ENCODE measurements at regions not wholly inside any gene's neighbourhood (a gene's known extent, or its start where the extent isn't known, plus 50 kb on each side); places are given as distances from the start of the nearest gene placed in this dataset.
A peak's percentile ranks its signal among the peaks of the same experiment; 100 is the strongest.

DNA sequence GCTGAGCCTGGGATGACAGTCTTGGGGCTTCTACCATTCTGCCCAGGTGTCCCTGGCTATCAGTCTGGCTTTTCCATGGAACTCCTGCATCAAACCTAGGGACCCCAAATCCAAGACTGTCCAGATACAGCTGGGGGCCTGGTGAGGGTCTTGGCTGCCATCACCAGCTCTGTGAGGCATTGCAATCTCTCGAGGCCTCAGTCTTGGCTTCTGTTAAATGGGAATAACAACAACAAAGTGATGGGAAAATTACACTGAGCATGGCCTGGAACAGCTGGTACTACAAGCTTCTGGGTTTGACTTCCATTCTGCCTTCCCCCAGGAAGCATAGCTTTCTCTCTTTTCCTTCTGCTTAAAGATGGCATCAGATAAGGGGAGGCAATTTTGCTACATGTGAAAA, 50.0 kb upstream of the LCTL start:
- DNase-seq (ENCODE audit: low read depth): no peak
- TF ChIP-seq CTCF (conservative IDR thresholded peaks at IDR 0.05; ENCODE audit: low read depth, low read length): no peak

DNA sequence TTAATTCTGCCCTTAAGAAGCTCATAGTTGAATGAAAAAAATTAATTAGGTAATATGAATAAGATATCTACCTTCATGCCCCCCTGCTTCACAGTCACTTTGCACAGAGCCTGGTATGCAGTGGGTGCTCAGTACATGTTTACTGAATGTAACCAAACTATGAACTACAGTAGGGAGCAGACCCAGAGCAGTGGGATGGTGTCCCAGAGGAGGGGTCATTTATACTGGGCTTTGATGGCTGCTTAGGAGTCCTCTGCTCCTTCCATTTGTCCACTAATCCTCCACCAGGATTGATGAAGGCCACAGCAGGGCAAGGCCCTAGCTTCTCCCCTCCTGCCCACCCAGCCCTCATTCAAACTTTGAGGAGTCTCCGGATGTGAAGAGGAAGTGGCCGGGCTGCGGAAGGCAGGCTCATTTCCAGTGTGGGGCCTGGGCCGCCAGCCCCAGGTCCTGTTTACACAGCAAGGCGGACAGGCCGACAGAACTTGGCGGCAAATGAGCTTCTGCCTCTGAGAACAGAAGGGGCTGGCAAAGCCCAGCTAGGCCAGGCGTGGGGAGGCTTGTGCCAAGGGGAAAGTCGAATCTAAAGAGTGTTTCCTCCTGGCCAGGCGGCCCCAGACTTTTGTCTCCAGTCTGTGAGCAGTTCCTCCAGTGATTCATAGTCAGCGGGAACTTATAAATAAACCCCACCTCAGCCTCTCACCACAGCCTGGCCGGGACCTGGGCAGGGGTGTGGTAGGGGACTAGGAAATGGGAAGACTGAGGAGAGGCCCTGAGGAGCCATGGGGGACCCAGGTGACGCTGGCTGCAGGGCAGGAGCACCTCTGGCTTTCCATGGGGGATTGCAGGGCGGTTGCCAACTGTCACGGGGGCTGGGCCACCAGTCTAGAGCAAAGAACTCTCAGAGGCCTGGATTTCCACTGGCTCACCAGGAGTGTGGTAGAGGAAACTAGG, 51.6 kb upstream of the LCTL start:
- peak; percentile 77 for DNase-seq (ENCODE audit: low read depth)
- TF ChIP-seq CTCF (conservative IDR thresholded peaks at IDR 0.05; ENCODE audit: low read depth, low read length): peak; percentile 6
- H3K4me3 ChIP-seq (ENCODE audit: low read depth, low read length): no peak overlapping the region

More for the DNA sequence above, 50.0 kb upstream of the LCTL start:
- no peak overlapping the region for H3K4me3 ChIP-seq (ENCODE audit: low read depth, low read length)

DNA sequence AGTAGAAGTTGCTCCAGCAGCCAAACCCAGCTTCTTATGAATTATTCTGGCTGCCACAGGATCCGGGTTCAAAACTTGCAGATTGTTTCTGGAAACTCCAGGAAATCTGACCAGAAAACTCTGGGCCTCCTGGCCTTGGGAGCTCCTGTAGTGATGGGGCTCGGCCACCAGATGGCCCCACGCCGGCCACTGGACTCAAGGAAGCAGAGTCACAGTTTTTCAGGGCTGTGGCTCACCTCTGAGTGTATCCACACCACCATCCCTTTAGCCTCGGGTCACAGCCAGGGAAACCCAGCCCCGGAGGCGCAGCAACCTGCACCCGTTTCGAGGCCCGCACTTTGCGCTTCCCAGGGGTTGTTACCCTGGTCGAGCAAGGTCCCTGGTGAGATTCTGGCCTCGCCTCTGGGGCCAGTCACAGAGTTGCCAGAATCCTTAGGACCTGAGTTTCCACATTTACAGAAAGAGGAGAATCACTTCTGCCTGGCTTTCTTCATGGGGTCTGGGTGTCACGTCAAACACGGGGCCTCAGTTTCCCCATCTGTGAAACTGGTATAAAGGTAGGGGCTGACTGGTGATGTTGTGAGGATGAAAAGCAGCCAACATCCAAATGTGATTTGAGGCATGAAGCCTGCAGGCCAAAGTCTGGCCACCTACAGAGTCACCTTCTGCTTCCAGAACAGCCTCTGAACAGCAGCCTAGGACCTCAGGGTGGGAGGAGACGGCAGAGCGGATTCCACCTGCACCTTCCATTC, 53.5 kb upstream of the LCTL start:
- peak; percentile 92 for TF ChIP-seq CTCF (conservative IDR thresholded peaks at IDR 0.05; ENCODE audit: low read depth, low read length)
- DNase-seq (ENCODE audit: low read depth): peak; percentile 80

DNA sequence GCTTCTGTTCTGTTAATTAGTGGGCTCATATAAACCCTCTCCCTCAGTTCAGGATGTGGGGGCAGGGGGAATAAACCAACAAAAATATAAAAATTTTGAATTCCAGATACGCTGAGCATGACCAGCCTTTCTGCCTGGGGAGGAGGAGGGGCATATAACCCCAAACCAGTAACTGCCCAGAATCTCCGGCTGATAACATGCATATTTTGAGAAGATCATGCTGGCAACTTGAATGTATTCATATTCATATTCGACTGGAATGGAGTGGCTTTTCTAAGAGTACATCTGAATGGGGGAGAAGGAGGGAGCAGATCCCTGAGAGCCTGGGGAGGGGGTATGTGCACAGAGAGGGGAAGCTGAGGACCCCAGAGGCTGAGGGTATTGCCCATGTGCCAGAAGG, 54.5 kb upstream of the LCTL start:
- DNase-seq (ENCODE audit: low read depth): no peak
- no peak overlapping the region for H3K4me3 ChIP-seq (ENCODE audit: low read depth, low read length)
- TF ChIP-seq CTCF (conservative IDR thresholded peaks at IDR 0.05; ENCODE audit: low read depth, low read length): no peak

More for the DNA sequence above, 53.5 kb upstream of the LCTL start:
- H3K4me3 ChIP-seq (ENCODE audit: low read depth, low read length): no peak overlapping the region

GRCh38 chr15:66620744-66621344, 55.0 kb upstream of the LCTL start:
- no peak for TF ChIP-seq CTCF (conservative IDR thresholded peaks at IDR 0.05; ENCODE audit: low read depth, low read length)
- no peak for DNase-seq (ENCODE audit: low read depth)

GRCh38 chr15:66621491-66622467, 56.0 kb upstream of the LCTL start:
- peak; percentile 43 for DNase-seq (ENCODE audit: low read depth)
- H3K4me3 ChIP-seq (ENCODE audit: low read depth, low read length): peak overlapping the region; percentile 33
- TF ChIP-seq CTCF (conservative IDR thresholded peaks at IDR 0.05; ENCODE audit: low read depth, low read length): no peak

More at GRCh38 chr15:66620744-66621344, 55.0 kb upstream of the LCTL start:
- H3K4me3 ChIP-seq (ENCODE audit: low read depth, low read length): no peak overlapping the region

Data from choroid plexus epithelial cell (primary cell).